OCI-LY7 (cell line): ENCODE measurements at regions not wholly inside any gene's neighbourhood (a gene's known extent, or its start where the extent isn't known, plus 50 kb on each side); places are given as distances from the start of the nearest gene placed in this dataset.

ENCODE experiments used
- BruUV-seq: library from RNA; stranded (reverse); fragments of 400-500 nt; replicated peaks from 2 replicates; lab custom pipeline; 2021; lab: Mats Ljungman, UMichigan
- CTCF ChIA-PET: fragments of 300-600 bp; sonication (Branson Sonifier 250); formaldehyde crosslinking; loops from one replicate; lab custom pipeline; 2022; ENCODE audit warnings: antibody characterized with exemption; ENCODE audit not compliant: unreplicated experiment; lab: Charles Lee
- POLR2A ChIA-PET: fragments of 300-600 bp; sonication (Branson Sonifier 250); formaldehyde crosslinking; loops from one replicate; lab custom pipeline; 2022; ENCODE audit warnings: antibody characterized with exemption; lab: Charles Lee
- DNase-seq: peaks from one replicate; pipeline ENCODE4 v3.0.0-alpha.2; 2015; ENCODE audit warnings: low spot score
- H2AFZ ChIP-seq: fragments of 200-600 bp; sonication (generic), shearing (Covaris generic); 2 replicates; pipeline ENCODE4 v1.6.1; 2014; ENCODE audit warnings: mild to moderate bottlenecking, antibody characterized with exemption, low read length, moderate library complexity
- H3K27ac ChIP-seq: fragments of 200-600 bp; sonication (generic); 2 replicates; pipeline ENCODE4 v1.5.1; 2014; ENCODE audit warnings: mixed run types, low read depth, mild to moderate bottlenecking, moderate library complexity, low read length, inconsistent platforms; ENCODE audit not compliant: poor library complexity, severe bottlenecking
- H3K36me3 ChIP-seq: fragments of 200-600 bp; sonication (generic); 2 replicates; pipeline ENCODE4 v1.6.1; 2014; ENCODE audit warnings: mild to moderate bottlenecking, antibody characterized with exemption, low read length, moderate library complexity, mixed read lengths; ENCODE audit not compliant: insufficient read depth
- H3K4me1 ChIP-seq: fragments of 200-600 bp; sonication (generic); 2 replicates; pipeline ENCODE4 v1.5.1; 2014; ENCODE audit warnings: mild to moderate bottlenecking, low read length; ENCODE audit not compliant: insufficient read depth, poor library complexity, severe bottlenecking
- H3K4me2 ChIP-seq: fragments of 200-600 bp; sonication (generic); 2 replicates; pipeline ENCODE4 v1.6.1; 2014; ENCODE audit warnings: mild to moderate bottlenecking, low read length
- H3K4me3 ChIP-seq: fragments of 200-600 bp; sonication (generic); 2 replicates; pipeline ENCODE4 v1.5.1; 2014; ENCODE audit warnings: mild to moderate bottlenecking, low read depth, low read length; ENCODE audit not compliant: poor library complexity, severe bottlenecking
- H3K79me2 ChIP-seq: fragments of 200-600 bp; sonication (generic); 2 replicates; pipeline ENCODE4 v1.6.1; 2016; ENCODE audit warnings: low read depth, mild to moderate bottlenecking, low read length, moderate library complexity, mixed read lengths; ENCODE audit not compliant: insufficient read depth
- H3K9me2 ChIP-seq: fragments of 200-600 bp; sonication (generic); 2 replicates; pipeline ENCODE4 v1.6.1; 2016; ENCODE audit warnings: mild to moderate bottlenecking, low read length, mixed read lengths; ENCODE audit not compliant: insufficient read depth
- H3K9me3 ChIP-seq: fragments of 200-600 bp; sonication (generic); 2 replicates; pipeline ENCODE4 v1.6.1; 2014; ENCODE audit warnings: mild to moderate bottlenecking, mixed run types, low read length, mixed read lengths
- H4K20me1 ChIP-seq: fragments of 200-600 bp; sonication (generic); 2 replicates; pipeline ENCODE4 v1.6.1; 2014; ENCODE audit warnings: mild to moderate bottlenecking, antibody characterized with exemption, low read length, moderate library complexity, mixed read lengths; ENCODE audit not compliant: insufficient read depth
- CTCF ChIP-seq: fragments of 200-600 bp; sonication (generic); conservative IDR thresholded peaks from 2 replicates; pipeline ENCODE4 v1.5.1; 2014; ENCODE audit warnings: mild to moderate bottlenecking, antibody characterized with exemption, low read length, moderate library complexity, mixed read lengths
- EZH2phosphoT487 ChIP-seq: fragments of 200-600 bp; sonication (generic); IDR thresholded peaks from 2 replicates; pipeline ENCODE4 v1.6.1; 2018; ENCODE audit warnings: low read depth, borderline replicate concordance, mild to moderate bottlenecking, mixed run types, antibody characterized with exemption, low read length, moderate library complexity, mixed read lengths
- intact Hi-C: fragments of 100-400 bp; cut with micrococcal nuclease; formaldehyde crosslinking; loops from one replicate; pipeline ENCODE4 v1.10.0; 2022; ENCODE audit not compliant: unreplicated experiment

- Histone ChIP-seq H3K79me2 (no peaks in the 10 kb centered on the region), H3K36me3 (no peaks in the 10 kb centered on the region), H3K4me2 (no peak overlapping the region), H2AFZ (no peak overlapping the region), H4K20me1 (no peaks in the 10 kb centered on the region), H3K4me1 (no peaks in the 10 kb centered on the region), H3K4me3 (no peak overlapping the region), H3K27ac (no peak overlapping the region), H3K9me3 (no peaks in the 10 kb centered on the region), H3K9me2 (no peaks in the 10 kb centered on the region)
- POLR2A ChIA-PET, result interaction anchor here (0.5 kb wide), 1 partner anchor 145 kb away, joined by 5 read pairs; no protein-coding TSS in a partner anchor
- intact Hi-C loops, result no loop called here
- no TSS peak for BruUV-seq
- DNase-seq, result no peak
- CTCF ChIA-PET, result no interaction called here
- TF ChIP-seq EZH2phosphoT487 (no peak), CTCF (no peak)
Observed at GRCh38 chr13:33364192-33364591, 78.6 kb upstream of the STARD13 start.

GRCh38 chr13:33366469-33367062, 81.0 kb upstream of the STARD13 start:
- H3K4me2 ChIP-seq, result no peak overlapping the region
- no peaks in the 10 kb centered on the region for H3K4me1 ChIP-seq
- intact Hi-C loops, result no loop called here
- ChIA-PET CTCF (no interaction called here), POLR2A (interaction anchor here (0.6 to 2.3 kb wide), 10 partner anchors 10 to 410 kb away, joined by 3 to 8 read pairs (median 4); no protein-coding TSS in a partner anchor)
- H3K4me3 ChIP-seq, result no peak overlapping the region
- no peak overlapping the region for H2AFZ ChIP-seq
- H4K20me1 ChIP-seq, result no peaks in the 10 kb centered on the region
- no peaks in the 10 kb centered on the region for H3K9me3 ChIP-seq
- TF ChIP-seq EZH2phosphoT487 (no peak), CTCF (no peak)
- no peaks in the 10 kb centered on the region for H3K9me2 ChIP-seq
- no peaks in the 10 kb centered on the region for H3K36me3 ChIP-seq
- H3K27ac ChIP-seq, result no peak overlapping the region
- H3K79me2 ChIP-seq, result no peaks in the 10 kb centered on the region
- DNase-seq, result no peak
- no TSS peak for BruUV-seq

DNA sequence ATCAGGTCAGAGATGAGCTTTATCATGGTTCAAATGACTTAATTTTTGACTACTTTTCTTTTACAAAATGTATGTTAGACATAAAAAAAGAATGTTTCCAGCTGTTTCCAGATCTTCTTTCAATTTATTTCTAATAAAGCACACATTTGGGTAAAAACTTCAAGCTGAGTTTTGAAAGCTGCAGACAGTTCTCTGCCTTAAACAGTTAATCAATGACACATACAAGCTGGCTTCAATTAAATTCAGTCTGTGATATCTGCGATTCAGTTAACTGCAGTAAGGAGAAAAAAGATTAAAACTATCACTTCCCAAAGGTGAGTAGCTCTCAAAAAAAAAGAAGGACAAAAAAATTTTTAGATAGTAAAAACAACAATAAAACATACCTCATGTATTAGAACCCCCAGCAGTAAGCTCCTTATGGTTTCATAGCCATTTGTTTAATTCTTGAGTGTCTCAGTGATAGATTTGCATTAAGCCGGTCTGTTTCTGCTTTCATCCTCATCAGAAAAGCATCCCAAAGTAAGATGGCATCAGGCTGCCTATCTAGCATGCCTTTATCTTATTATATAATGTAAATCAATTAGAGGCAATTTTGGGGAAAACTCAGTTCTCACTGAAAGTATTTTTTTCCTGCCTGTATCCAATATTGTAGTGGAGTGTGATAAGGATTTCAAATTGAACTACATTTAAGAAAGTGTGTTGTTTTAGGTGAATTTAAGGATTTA, 81.8 kb upstream of the STARD13 start:
- no peaks in the 10 kb centered on the region for H3K36me3 ChIP-seq
- BruUV-seq, result no TSS peak
- no peak overlapping the region for H3K4me3 ChIP-seq
- H3K4me2 ChIP-seq, result no peak overlapping the region
- no peak for DNase-seq
- TF ChIP-seq CTCF (no peak), EZH2phosphoT487 (no peak)
- ChIA-PET CTCF (no interaction called here), POLR2A (interaction anchor here (0.9 to 2.3 kb wide), 8 partner anchors 9 to 174 kb away, joined by 3 to 8 read pairs (median 4); no protein-coding TSS in a partner anchor)
- H3K9me2 ChIP-seq, result no peaks in the 10 kb centered on the region
- no peaks in the 10 kb centered on the region for H3K79me2 ChIP-seq
- no peak overlapping the region for H3K27ac ChIP-seq
- H3K4me1 ChIP-seq, result no peaks in the 10 kb centered on the region
- no peak overlapping the region for H2AFZ ChIP-seq
- H4K20me1 ChIP-seq, result no peaks in the 10 kb centered on the region
- no peaks in the 10 kb centered on the region for H3K9me3 ChIP-seq
- intact Hi-C loops, result no loop called here
